Keratinocyte (primary cell): ENCODE measurements at regions not wholly inside any gene's neighbourhood (a gene's known extent, or its start where the extent isn't known, plus 50 kb on each side); places are given as distances from the start of the nearest gene placed in this dataset.

Source experiments
- CTCF ChIP-seq, 3 experiments: IDR thresholded peaks in 1 of 3; conservative IDR thresholded peaks in 1 of 3; optimal IDR thresholded peaks in 1 of 3; 2 replicates in 2 of 3; 3 replicates in 1 of 3; pipeline versions ENCODE3 to v1.5.1; 2011; ENCODE audit warnings: low read length in 3 of 3, mild to moderate bottlenecking in 3 of 3, moderate library complexity in 2 of 3, control low read depth in 1 of 3, inconsistent platforms in 1 of 3; ENCODE audit not compliant: insufficient read depth in 2 of 3; ENCODE audit errors: extremely low read depth in 1 of 3
- EZH2 ChIP-seq: IDR thresholded peaks from one replicate; pipeline ENCODE4 v1.6.1; 2012; ENCODE audit warnings: inconsistent platforms, mild to moderate bottlenecking, low read length, moderate library complexity

- TF ChIP-seq CTCF (optimal IDR thresholded peaks at IDR 0.05 in 1 of 3, IDR thresholded peaks at IDR 0.05 in 1 of 3, conservative IDR thresholded peaks at IDR 0.05 in 1 of 3; ENCODE audit: extremely low read depth in 1 of 3, insufficient read depth in 2 of 3, low read length in 3 of 3): no peak
- no peak for TF ChIP-seq EZH2
These were observed 237.1 kb upstream of the AFDN start for GRCh38 chr6:167589615-167589940.
